Caco-2 (cell line): ENCODE measurements at regions not wholly inside any gene's neighbourhood (a gene's known extent, or its start where the extent isn't known, plus 50 kb on each side); places are given as distances from the start of the nearest gene placed in this dataset.

Experiments used
- BruUV-seq: library from RNA; stranded (reverse); fragments of 400-500 nt; replicated peaks from 2 replicates; lab custom pipeline; 2021; lab: Mats Ljungman, UMichigan
- CTCF ChIA-PET: fragments of 300-600 bp; sonication (Branson Sonifier 250); formaldehyde crosslinking; loops from one replicate; lab custom pipeline; 2022; ENCODE audit warnings: antibody characterized with exemption; lab: Charles Lee
- POLR2A ChIA-PET: fragments of 300-600 bp; sonication (Branson Sonifier 250); formaldehyde crosslinking; loops from one replicate; lab custom pipeline; 2022; ENCODE audit warnings: antibody characterized with exemption; lab: Charles Lee
- DNase-seq, 2 experiments: peaks; one replicate each; pipeline versions ENCODE4 v3.0.0 to v3.0.0-alpha.2; 2020 to 2022
- H3K27me3 ChIP-seq: replicated peaks from 2 replicates; pipeline ENCODE4 v1.6.0; 2011; ENCODE audit warnings: low read length; ENCODE audit not compliant: control insufficient read depth, insufficient read depth
- H3K36me3 ChIP-seq: 2 replicates; pipeline ENCODE4 v1.5.1; 2011; ENCODE audit warnings: low read length; ENCODE audit not compliant: control insufficient read depth, insufficient read depth
- H3K4me1 ChIP-seq: fragments of 250-450 bp; sonication (Bioruptor Pico); 2 replicates; pipeline ENCODE4 v1.5.1; 2020; ENCODE audit warnings: mild to moderate bottlenecking
- H3K4me3 ChIP-seq: 2 replicates; pipeline ENCODE4 v1.5.1; 2011; ENCODE audit warnings: low read depth, mild to moderate bottlenecking, control low read depth, low read length
- H3K9me3 ChIP-seq: fragments of 250-450 bp; sonication (Bioruptor Pico); 2 replicates; pipeline ENCODE4 v1.5.1; 2020; ENCODE audit warnings: mild to moderate bottlenecking, moderate library complexity
- H3K27ac Mint-ChIP-seq: one replicate; pipeline ENCODE4 v1.8.0; 2022; ENCODE audit warnings: mixed read lengths; ENCODE audit not compliant: unreplicated experiment
- H3K27me3 Mint-ChIP-seq: one replicate; pipeline ENCODE4 v1.8.0; 2022; ENCODE audit warnings: mixed read lengths; ENCODE audit not compliant: insufficient read depth, unreplicated experiment
- H3K36me3 Mint-ChIP-seq: one replicate; pipeline ENCODE4 v1.8.0; 2022; ENCODE audit warnings: mild to moderate bottlenecking, mixed read lengths; ENCODE audit not compliant: insufficient read depth, unreplicated experiment
- H3K4me1 Mint-ChIP-seq: one replicate; pipeline ENCODE4 v1.8.0; 2022; ENCODE audit warnings: low read depth, mixed read lengths; ENCODE audit not compliant: unreplicated experiment
- H3K4me3 Mint-ChIP-seq: one replicate; pipeline ENCODE4 v1.8.0; 2022; ENCODE audit warnings: mild to moderate bottlenecking, moderate library complexity, mixed read lengths; ENCODE audit not compliant: unreplicated experiment
- H3K9me3 Mint-ChIP-seq: one replicate; pipeline ENCODE4 v1.8.0; 2022; ENCODE audit warnings: mixed read lengths; ENCODE audit not compliant: unreplicated experiment
- intact Hi-C: fragments of 100-400 bp; cut with micrococcal nuclease; formaldehyde crosslinking; loops from one replicate; pipeline ENCODE4 v1.10.0; 2022; ENCODE audit not compliant: unreplicated experiment
- TF ChIP-seq, protein P1 (sequence below), 2 experiments: fragments of 200-600 bp in 1 of 2; IDR thresholded peaks; 1 replicate in 1 of 2; 2 replicates in 1 of 2; pipeline versions ENCODE4 v1.5.1 to v1.8.0; 2011 to 2022; ENCODE audit warnings: antibody characterized with exemption in 1 of 2, control low read depth in 1 of 2, inconsistent platforms in 1 of 2, low read depth in 1 of 2, low read length in 1 of 2, mild to moderate bottlenecking in 1 of 2, moderate library complexity in 1 of 2; ENCODE audit not compliant: insufficient read depth in 1 of 2, severe bottlenecking in 1 of 2, unreplicated experiment in 1 of 2

DNA sequence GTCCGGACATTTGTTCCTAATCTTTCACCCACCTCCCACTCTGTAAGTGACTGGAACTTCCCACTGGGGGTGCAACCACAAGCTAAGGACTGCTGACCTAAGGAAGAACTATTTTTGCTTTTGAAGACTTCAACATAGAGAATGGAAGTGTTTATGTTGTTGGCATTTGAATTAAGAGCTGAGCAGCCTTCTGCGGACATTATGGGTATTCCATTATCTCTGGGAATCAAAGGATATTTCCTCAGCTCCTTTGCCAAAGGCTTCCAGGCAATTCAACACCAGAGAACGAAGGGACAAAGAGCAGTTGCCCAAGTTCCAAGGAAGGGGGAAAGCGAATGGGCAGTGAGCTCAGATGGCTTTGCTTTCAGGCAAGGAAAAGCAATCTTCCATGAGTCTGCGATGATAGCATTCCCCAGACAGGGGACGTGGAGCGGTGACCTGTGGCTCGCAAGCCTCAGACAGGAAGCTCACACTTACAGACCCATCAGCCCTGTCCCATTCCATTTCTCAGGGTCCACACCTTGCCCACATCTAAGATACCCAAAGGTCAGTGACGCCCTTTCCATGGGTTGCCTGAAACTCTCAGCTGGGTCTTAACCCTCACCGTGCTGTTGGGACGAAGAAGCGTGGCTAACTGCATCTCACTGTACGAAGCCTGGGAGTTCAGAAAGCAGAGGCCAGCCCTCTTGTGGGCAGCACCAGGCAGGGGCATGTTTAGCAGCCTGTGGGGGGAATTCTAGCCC, 116.8 kb downstream of the COPS8 start:
- TF ChIP-seq, protein P1, sequence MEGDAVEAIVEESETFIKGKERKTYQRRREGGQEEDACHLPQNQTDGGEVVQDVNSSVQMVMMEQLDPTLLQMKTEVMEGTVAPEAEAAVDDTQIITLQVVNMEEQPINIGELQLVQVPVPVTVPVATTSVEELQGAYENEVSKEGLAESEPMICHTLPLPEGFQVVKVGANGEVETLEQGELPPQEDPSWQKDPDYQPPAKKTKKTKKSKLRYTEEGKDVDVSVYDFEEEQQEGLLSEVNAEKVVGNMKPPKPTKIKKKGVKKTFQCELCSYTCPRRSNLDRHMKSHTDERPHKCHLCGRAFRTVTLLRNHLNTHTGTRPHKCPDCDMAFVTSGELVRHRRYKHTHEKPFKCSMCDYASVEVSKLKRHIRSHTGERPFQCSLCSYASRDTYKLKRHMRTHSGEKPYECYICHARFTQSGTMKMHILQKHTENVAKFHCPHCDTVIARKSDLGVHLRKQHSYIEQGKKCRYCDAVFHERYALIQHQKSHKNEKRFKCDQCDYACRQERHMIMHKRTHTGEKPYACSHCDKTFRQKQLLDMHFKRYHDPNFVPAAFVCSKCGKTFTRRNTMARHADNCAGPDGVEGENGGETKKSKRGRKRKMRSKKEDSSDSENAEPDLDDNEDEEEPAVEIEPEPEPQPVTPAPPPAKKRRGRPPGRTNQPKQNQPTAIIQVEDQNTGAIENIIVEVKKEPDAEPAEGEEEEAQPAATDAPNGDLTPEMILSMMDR (IDR thresholded peaks at IDR 0.05; ENCODE audit: insufficient read depth in 1 of 2, low read depth in 1 of 2, low read length in 1 of 2, severe bottlenecking in 1 of 2, unreplicated experiment in 1 of 2): no peak
- no peak for DNase-seq
- BruUV-seq: no TSS peak
- Mint-ChIP-seq H3K27ac (no peak overlapping the region), H3K4me1 (no peaks in the 10 kb centered on the region), H3K4me3 (no peak overlapping the region), H3K36me3 (peaks cover 4% of the 10 kb centered on the region), H3K9me3 (peaks cover 8% of the 10 kb centered on the region), H3K27me3 (no peaks in the 10 kb centered on the region)
- H3K9me3 ChIP-seq: no peaks in the 10 kb centered on the region; the same call in 1 of the 2 replicates
- no peaks in the 10 kb centered on the region for H3K36me3 ChIP-seq
- H3K27me3 ChIP-seq: no peaks in the 10 kb centered on the region
- POLR2A ChIA-PET: interaction anchor here (0.7 kb wide), 1 partner anchor 10 kb away, joined by 4 read pairs; no protein-coding TSS in a partner anchor
- CTCF ChIA-PET: no interaction called here
- intact Hi-C loops: no loop called here
- peaks cover 4% of the 10 kb centered on the region; the same call in 1 of the 2 replicates for H3K4me1 ChIP-seq
- H3K4me3 ChIP-seq: no peak overlapping the region

DNA sequence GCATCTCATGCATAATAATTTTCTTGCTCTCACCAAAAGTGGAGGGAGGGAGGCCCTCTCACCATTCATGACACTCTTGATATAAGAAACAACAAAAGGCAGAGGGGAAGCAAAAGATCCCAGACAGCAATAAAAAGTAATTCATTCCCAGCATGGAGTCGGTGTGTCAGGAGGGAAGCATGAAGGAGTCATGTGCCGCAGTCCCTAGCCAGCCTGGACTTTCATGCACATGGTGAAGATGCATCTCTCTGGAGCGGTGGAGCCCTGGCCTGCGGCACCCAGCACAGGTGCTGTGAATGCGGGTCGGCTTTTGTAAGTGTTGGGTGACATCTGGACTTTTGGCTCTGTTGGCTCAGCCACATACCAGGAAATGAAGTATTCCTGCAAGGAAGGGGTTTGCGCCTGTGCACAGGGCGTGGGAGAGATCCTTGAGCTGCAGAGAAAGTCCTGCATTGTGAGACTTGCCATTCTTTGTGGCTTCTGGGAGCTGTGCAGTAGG, 119.4 kb downstream of the COPS8 start:
- TF ChIP-seq, protein P1 (IDR thresholded peaks at IDR 0.05; ENCODE audit: insufficient read depth in 1 of 2, low read depth in 1 of 2, low read length in 1 of 2, severe bottlenecking in 1 of 2, unreplicated experiment in 1 of 2): no peak
- Mint-ChIP-seq H3K4me3 (no peak overlapping the region), H3K9me3 (peaks cover 8% of the 10 kb centered on the region), H3K27me3 (no peaks in the 10 kb centered on the region), H3K4me1 (no peaks in the 10 kb centered on the region), H3K36me3 (peaks cover 4% of the 10 kb centered on the region), H3K27ac (no peak overlapping the region)
- no TSS peak for BruUV-seq
- ChIA-PET CTCF (no interaction called here), POLR2A (no interaction called here)
- no peak for DNase-seq
- Histone ChIP-seq H3K4me3 (no peak overlapping the region), H3K36me3 (no peaks in the 10 kb centered on the region), H3K27me3 (no peaks in the 10 kb centered on the region), H3K9me3 (no peaks in the 10 kb centered on the region; the same call in 1 of the 2 replicates), H3K4me1 (peaks cover 4% of the 10 kb centered on the region; the same call in 1 of the 2 replicates)
- intact Hi-C loops: no loop called here

DNA sequence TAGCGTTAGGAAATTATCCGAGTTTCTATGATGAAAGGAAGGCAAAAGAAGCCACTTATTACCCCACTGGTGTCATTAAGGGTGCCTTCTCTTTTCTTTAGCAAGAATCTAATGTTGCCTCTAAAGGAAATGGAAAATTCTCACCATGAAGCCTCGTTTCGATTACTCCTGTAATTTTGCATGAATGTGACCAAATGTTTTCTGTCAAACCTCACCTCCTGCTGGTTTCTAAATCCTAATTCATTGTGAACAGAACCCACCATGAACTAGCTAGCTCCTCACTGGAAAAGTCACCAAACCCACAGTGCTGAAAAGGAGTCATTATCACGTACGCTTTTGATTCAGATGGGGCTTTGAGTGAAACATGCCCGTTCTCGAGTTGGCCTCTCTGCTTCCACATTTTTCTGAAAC, 119.9 kb downstream of the COPS8 start:
- intact Hi-C loops: no loop called here
- Histone ChIP-seq H3K27me3 (no peaks in the 10 kb centered on the region), H3K9me3 (no peaks in the 10 kb centered on the region; the same call in 1 of the 2 replicates), H3K4me1 (peaks cover 4% of the 10 kb centered on the region; the same call in 1 of the 2 replicates), H3K36me3 (no peaks in the 10 kb centered on the region), H3K4me3 (no peak overlapping the region)
- no peak for DNase-seq
- H3K27me3 Mint-ChIP-seq: no peaks in the 10 kb centered on the region
- BruUV-seq: no TSS peak
- H3K36me3 Mint-ChIP-seq: peaks cover 4% of the 10 kb centered on the region
- H3K4me1 Mint-ChIP-seq: no peaks in the 10 kb centered on the region
- H3K4me3 Mint-ChIP-seq: no peak overlapping the region
- ChIA-PET POLR2A (no interaction called here), CTCF (no interaction called here)
- peaks cover 4% of the 10 kb centered on the region for H3K9me3 Mint-ChIP-seq
- TF ChIP-seq, protein P1 (IDR thresholded peaks at IDR 0.05; ENCODE audit: insufficient read depth in 1 of 2, low read depth in 1 of 2, low read length in 1 of 2, severe bottlenecking in 1 of 2, unreplicated experiment in 1 of 2): no peak
- no peak overlapping the region for H3K27ac Mint-ChIP-seq
